GM21390 (cell line): ENCODE measurements at regions not wholly inside any gene's neighbourhood (a gene's known extent, or its start where the extent isn't known, plus 50 kb on each side); places are given as distances from the start of the nearest gene placed in this dataset.

Experiments
- ATAC-seq: cut with Tn5 transposase; IDR thresholded peaks from one replicate; pipeline ENCODE4 v1.9.1; 2021; ENCODE audit not compliant: unreplicated experiment

- ATAC-seq = no peak
These were observed 54.6 kb upstream of the CST7 start for GRCh38 chr20:24894488-24894887.

- no peak for ATAC-seq
These were observed 54.1 kb upstream of the CST7 start for GRCh38 chr20:24894967-24895366.

GRCh38 chr20:24895431-24895830 is 53.6 kb upstream of the CST7 start:
- ATAC-seq = no peak

- no peak for ATAC-seq
These were observed 53.0 kb upstream of the CST7 start for GRCh38 chr20:24895898-24896658.

- no peak for ATAC-seq
These were observed 52.1 kb upstream of the CST7 start for GRCh38 chr20:24896984-24897383.

GRCh38 chr20:24897974-24898373 is 51.1 kb upstream of the CST7 start:
- no peak for ATAC-seq

- no peak for ATAC-seq
These were observed 49.9 kb upstream of the CST7 start for GRCh38 chr20:24899153-24899552.
